Activated CD8-positive, alpha-beta memory T cell treated with anti-CD3 and anti-CD28 coated beads for 36 hours (primary cell): ENCODE measurements at regions not wholly inside any gene's neighbourhood (a gene's known extent, or its start where the extent isn't known, plus 50 kb on each side); places are given as distances from the start of the nearest gene placed in this dataset.

Experiments used
- CTCF ChIA-PET: fragments of 350-600 bp; sonication (Branson Sonifier 250); formaldehyde crosslinking; loops from one replicate; lab custom pipeline; 2021; ENCODE audit warnings: antibody characterized with exemption; lab: Charles Lee
- POLR2A ChIA-PET: fragments of 350-600 bp; sonication (Branson Sonifier 250); formaldehyde crosslinking; loops from one replicate; lab custom pipeline; 2021; ENCODE audit warnings: antibody characterized with exemption; lab: Charles Lee

DNA sequence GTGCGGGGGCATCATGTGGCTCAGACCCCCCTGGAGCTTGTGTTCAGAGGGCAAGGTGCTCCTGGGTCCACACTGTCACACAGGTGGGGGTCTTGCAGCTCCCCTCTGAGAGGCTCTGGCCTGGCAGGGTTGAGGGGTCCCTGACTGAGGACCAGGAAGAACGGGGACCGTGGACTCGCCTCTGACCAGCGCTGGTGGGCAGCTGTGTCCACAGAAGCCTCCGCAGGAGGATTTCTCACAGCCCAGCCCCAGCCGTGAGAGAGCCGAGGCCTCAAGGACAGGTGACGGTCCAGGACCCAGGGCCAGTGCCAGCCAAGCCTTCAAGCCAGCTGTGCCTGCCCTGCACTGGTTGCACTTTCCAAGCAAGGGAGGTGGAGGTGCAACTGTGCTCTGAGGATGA is 63.5 kb upstream of the TTC34 start:
- CTCF ChIA-PET, result no interaction called here
- POLR2A ChIA-PET, result no interaction called here

DNA sequence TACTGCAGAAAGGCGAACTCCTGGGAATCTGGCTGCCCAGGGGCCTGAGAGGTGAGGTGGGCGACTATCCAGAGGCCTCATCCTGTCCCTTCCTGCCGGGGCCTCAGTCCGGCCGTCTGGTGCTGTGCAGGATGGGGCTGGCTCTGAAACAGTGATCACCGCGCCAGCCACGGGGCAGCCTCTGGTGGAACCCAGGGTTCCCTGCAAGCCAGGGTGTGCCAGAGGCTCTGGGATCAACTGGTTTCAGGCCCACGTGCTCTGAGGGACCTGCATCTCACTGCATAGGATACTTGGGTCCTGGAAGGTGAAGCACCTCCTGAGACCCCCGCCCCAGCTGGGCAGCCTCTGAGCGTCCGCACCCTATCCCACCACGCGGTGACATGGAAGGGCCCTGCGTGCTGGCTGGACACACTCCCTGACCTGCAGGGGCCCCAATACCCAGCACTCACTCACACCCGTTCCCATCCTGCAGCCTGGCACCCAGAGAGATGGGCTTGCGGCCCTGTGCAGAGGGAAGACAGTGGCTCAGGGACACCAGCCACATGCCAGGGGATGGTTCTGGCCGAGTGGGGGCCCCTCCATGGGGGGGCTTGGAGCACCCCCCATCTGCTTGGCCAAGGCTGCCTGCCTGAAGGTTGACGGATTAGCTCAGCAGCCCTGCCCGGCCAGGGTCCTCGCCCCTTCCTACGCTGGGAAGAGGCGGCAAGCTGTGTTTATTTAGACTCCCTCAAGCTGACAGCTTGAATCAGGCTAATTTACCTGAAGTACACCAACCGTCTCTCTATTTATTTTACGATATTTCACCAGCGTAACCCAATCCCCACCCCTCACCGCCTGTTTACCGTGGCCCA is 64.3 kb upstream of the TTC34 start:
- ChIA-PET CTCF (no interaction called here), POLR2A (no interaction called here)

DNA sequence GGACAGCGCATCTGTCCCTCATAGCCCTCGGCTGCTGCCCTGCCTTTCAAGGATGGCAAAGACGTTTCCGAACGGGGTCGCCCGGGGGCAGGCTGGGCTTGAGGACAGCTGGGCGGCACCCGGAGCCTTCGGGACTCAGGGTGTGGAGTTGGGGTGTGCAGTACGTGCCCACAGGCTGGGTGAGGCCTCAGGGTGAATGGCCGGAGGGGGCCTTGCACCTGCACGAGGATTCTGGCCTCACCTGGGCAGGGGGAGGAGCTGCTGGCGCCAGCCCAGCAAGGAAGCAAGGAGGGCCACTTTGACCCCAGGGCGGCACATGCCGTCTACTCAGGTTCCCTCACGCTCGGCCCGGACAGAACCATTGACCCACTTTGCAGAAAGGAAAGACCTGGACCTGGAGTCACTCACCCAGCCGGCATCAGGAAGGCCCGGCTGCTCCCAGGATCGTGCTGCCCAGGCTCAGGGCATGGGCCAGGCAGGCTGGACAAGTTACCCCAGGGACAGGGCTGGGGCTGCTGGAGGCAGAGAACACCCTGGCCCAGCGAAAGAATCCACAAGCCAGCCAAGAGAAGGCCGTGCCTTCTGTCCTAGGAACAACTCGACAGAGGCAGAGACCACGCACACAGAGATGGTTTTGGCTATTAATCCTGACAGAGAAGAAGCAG is 65.1 kb upstream of the TTC34 start:
- ChIA-PET CTCF (no interaction called here), POLR2A (no interaction called here)

DNA sequence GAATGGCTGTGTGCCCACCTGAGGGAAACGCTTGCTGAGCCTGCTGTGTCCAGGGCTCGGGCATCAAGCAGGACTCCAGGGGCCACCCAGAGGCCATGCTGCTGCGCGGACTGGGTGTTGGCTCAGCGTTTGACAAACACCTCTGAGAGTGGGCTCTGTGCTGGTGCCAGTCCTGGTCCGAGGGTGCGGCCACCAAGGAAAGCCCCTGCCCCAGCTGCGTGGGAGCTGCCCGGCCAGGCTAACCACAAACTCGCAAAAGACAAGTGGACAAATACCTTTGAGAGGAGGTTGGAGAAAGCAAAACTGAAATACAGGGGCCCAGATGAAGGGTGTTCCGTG is 65.6 kb upstream of the TTC34 start:
- CTCF ChIA-PET, result no interaction called here
- POLR2A ChIA-PET, result no interaction called here

DNA sequence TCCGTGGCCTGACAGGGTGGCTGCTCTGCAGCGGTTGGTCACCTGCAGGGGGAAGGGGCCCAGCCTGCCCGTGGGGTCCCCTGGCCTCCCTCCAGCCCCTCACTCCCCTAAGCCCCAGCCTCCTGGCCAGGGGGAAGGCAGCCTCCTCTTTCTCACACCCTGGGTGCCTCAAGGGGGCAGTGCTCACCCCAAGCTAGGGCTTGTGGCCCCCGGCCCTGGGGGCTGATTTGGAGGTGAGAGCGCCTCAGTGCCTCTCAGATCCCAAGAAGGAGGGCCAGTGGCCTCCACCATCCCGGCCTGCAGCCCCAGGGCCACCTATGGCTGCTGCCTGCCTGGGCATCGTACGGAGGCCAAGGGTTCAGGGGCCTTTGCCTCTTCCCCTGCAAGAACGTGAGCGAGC is 66.4 kb upstream of the TTC34 start:
- ChIA-PET POLR2A (no interaction called here), CTCF (no interaction called here)

DNA sequence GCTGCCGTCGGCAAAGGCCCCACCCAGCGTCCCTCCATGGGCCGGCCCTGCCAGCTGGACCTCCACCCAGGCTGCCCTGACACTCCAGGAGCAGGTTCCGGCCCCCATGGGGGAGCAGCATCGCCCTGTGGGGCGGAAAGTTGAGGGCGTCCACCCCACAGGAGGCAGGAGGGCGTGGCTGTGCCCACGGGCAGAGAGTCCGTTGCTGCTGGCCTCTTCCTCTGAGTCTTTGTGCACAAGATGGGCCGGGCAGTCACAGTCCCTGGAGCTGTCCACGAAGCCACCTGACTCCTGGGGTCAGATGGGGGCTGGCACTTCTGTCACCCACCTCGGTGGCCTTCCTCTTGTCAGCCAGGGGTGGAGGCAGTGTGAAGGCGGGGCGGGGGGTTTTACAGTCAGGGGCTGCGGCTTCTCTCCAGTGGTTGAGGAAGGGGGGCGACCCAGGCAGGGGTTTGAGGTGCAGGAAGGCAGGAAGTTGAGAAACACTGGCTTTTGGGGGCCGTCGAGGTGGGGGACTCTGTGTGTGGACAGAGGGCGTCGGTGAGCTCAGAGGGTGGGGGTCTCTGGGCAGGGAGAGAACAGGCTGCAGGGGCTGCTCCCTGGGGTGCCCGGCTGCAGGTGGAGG is 67.2 kb upstream of the TTC34 start:
- POLR2A ChIA-PET, result no interaction called here
- CTCF ChIA-PET, result no interaction called here

DNA sequence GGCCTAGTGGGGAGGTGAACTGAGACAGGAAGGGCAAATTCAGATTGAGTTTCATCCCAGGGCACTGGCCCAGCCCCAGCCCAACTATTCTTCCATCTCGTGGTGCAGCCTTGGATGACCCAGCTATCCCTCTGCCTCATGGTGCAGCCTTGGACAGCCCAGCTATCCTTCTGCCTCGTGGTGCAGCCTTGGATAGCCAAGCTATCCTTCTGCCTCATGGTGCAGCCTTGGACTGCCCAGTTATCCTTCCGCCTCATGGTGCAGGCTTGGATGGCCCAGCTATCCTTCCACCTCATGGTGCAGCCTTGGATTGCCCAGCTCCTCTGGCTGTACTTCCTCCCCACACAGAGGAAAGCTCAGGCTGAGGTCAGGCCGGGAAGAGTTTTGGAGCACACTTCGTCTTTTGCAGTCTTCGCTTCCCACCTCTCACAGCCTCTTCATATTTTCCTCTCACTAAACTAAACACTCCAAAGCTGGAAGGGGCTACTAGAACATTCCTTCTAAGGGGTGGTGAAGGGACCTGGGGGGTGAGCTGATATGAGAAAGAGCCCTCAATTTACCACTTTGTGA is 69.8 kb upstream of the TTC34 start:
- ChIA-PET CTCF (no interaction called here), POLR2A (no interaction called here)

DNA sequence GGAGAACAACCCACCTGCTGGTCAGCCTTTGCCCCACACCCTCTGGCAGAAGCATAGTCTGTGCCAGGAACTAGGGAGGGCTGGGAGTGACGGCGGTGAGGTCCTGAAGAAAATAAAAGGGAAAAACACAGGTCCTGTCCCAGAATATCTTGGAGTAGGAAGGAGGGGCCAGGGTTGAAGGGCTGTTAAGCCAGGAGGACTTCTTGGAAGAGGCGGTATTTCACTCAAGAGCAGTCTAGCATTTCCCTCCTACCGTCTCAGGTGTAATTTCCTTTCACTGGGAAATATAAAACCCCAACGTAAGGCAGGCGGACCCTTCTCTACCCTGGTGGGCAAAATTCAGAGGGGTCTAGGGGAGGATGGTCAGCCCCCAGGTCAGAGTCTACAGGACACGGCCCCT is 72.7 kb upstream of the TTC34 start:
- ChIA-PET POLR2A (no interaction called here), CTCF (no interaction called here)

DNA sequence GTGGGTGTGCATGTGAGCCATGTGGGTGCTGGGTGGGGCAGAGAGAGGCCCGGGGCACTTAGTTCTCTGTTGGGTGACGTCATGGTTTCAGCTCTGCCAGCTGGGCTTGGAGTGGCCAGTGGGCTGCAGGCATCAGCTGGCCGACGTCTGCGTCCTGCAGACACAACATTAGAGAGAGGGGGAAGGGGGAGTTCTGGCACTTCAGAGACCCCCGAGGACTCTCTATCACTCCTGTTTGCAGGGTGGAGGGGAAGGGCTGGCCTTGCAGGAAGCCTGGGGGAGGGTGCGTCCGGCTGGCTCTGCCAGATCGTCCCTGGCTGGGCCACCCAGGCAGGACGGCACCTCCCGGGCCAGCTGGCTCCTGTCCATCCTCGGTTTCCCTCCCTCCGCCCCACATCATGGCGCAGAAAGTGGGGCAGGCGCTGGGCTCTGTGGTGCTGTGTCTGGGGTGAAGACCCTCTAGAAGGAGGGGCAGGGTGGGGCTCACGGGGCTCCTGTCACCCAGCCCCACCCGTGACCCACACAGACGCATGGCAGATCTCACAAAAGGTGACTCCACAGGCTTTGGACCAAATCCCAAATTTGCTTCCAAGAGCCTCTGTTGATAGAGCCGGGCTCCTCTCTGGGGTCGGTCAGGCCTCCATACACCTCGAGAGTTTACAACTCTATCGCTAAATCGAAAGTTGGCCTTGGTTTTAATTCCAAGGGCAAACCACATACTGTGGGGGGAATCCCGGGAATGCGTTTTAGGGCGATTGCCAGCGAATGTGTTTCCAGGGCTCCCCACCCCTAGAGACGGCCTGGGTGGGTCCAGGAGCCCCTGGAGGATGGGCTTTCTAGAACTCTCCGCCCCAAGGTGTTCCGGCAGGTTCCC is 73.4 kb upstream of the TTC34 start:
- CTCF ChIA-PET, result no interaction called here
- POLR2A ChIA-PET, result no interaction called here

DNA sequence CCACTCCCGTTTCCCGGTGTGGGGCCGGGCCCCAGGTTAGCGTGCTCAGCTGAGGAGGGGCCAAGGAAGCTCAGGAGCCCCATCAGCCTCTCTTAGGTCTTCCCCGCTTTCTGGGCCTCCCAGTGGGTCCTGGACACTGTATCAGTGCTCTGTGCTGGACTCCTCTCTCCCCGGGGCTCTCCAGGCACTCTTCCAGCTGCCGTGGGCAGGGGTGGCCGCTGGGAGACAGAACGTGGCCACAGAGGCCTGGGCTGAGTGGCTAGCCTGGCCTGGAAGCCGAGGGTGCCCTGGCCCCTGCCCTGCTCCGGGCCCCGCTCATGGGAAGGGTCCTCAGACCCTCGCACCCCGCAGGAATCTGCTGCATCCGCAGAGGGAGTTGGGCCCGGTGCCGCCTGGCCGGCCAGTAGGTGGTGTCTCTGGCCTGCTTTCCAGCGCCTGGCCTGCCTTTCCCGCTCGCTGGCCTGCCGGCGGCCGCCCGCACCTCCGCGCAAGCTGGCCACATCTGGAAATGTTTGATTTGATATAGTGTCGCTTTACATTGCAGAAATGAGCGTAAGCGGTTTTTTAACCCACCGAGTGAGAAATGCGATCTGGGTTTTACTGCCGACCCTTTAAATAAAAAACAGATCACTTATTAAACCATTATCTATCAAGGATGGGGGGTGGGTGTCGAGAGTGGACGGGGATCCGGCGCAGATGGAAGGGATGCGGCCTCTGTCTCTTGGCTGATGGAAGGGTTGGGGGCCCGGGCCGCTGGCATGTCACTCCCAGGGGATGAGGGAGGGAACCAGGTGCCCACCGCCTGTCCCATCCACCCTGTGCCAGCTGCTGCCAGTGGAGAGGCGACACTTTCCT is 74.4 kb upstream of the TTC34 start:
- POLR2A ChIA-PET, result no interaction called here
- CTCF ChIA-PET, result no interaction called here

DNA sequence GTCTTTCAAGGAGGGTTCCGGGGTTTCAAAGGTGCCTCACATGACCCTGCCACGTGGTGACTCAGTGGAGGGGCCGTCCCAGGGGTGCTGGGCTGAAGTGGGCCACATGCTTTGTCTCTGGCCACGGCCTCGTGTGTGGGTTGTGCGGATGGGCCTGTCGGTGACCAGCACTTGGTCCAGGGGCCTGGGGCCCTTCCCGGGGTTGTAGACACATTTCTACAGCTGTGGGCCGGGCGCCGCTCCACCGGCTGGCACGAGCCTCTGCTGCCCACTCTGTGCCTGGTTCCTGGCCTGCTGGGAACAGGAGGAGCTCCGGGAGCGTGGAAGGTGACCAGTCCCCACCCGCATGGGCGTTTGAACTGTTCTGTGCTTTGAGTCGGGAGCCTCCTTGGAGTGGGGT is 75.4 kb upstream of the TTC34 start:
- CTCF ChIA-PET, result no interaction called here
- POLR2A ChIA-PET, result no interaction called here

DNA sequence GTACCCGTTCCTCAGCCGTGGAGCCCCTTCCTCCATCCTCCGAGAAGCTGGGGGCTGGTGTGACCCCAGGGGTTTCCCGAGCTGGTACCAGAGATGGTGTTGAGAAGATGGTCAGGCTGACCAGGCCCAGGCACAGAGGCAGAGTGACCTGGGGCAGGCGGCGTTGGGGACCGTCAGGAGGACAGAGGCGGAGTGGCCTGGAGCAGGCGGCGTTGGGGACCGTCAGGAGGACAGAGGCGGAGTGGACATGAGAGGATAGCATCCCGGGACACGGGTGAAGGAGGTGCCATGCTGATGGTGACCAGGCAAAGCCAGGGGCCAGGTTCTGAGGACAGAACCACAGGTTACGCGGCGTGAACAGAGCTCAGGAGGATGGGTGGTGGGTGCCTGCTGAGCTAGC is 75.9 kb upstream of the TTC34 start:
- ChIA-PET CTCF (no interaction called here), POLR2A (no interaction called here)

DNA sequence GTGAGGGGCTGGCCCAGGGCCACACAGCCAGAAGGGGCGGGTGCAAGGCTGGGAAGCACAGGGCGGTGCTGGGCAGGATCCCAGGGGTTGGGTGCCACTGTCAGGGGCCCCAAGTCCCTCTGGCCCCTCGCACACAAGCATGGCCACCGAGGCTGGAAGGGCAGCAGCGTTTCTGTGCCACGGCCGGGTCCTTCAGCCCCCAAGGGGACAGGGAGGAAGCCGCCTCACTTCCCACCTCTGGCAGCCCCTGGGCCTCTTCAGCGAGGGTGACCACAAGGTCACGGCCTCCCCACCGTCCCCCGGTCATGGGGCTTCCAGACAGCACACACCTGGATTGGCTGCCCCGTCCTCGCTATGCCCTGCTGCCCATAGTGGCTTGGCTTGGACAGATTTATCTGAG is 77.1 kb upstream of the TTC34 start:
- POLR2A ChIA-PET, result no interaction called here
- CTCF ChIA-PET, result no interaction called here

DNA sequence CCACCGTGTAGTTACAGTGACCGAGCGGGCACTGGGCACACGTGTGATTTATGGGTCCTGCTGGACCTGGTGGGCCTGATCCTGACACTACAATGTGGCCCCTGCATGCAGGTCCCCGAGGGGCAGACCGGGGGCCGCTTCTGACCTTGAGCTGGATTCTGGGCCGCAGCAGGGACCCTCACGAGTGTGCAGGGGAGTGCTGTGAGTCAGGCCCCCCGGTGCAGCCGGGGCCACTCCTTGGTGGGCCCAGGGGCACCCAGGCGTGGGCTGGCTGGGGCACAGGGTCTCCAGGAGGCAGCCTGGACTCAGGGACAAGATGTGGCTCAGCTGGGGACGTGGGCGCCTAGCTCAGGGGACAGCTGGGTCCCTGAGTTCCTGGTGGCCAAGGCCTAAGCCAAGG is 77.5 kb upstream of the TTC34 start:
- POLR2A ChIA-PET, result no interaction called here
- CTCF ChIA-PET, result no interaction called here

DNA sequence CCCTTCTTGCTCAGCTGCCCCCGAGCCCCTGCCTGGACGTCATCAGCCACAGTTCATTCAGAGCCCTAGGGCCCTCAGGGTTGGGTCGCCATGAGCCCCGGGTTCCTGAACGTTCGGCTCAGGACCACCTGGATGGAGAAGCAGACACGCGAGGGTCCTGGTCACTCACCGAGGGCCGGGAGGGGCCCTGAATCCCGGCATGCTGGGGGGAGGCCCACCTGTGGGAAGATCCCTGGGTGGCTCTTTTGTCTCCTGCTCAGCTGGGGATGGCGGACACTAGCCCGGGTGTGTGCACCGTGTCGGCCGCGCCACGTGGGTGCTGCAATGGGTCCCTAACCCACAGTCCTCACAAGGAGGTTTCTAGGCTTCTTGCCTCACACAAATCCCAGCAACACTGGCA is 78.1 kb upstream of the TTC34 start:
- CTCF ChIA-PET, result no interaction called here
- POLR2A ChIA-PET, result no interaction called here

DNA sequence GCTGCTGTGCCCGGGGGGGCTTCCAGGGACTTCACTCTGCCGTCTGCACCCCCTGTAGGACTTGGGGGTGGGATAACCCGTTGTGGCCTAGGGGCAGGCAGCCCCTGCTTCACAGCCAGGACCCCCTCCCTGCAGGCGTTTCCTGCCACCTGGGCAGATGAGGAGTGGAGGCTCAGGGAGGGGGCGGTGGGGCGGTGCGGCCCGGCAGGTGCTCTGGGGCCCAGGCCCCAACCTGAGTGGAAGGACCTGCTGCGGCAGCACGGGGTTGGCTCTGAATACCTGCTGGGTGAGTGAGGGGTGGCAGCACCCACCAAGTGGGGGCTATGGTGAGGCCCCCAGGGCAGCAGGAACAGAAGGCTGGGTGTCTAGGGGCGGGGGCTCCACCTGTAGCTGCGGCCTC is 78.6 kb upstream of the TTC34 start:
- CTCF ChIA-PET, result no interaction called here
- POLR2A ChIA-PET, result no interaction called here

DNA sequence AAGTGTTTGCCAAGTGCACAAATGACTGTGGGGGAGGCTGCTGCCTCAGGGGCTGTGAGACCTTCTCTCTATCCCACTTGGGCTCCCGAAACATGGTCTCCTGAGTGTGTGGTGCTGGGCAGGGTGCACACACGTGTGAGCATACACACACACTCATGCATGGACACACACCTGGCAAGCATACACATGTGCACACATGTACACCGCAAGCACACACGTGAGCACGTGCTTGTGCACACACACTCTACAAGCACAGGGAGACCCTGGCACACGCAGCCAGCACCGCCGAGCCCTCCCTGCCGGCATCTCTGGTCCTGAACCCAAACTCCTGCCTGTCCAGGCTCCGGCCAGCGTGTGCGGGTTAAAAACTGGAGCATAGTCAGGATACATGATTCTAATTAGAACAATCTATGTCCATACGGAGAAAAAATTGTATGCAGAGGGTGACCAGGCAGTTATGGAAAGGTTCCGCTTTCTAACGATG is 79.4 kb upstream of the TTC34 start:
- ChIA-PET CTCF (no interaction called here), POLR2A (no interaction called here)

DNA sequence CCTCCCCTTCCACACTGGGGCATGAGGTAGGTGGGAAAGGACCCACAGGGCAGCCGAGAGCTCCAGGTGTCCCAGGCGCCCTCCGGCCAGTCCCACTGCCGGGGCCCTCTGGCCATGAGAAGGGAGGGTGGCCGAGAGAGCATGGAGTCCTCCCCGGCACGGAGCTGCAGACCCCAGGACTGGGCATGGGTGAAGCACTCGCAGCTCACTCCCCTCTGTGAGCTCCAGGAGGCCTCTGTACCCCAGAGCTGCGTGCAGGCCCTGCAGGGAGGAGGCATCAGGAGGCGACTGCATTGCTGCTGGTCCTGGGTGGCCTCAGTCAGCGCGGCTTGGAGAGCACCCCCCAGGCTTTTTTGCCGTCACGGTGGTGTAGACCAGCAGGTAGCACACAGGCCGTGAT is 80.1 kb upstream of the TTC34 start:
- ChIA-PET POLR2A (no interaction called here), CTCF (no interaction called here)
